Stomach (tissue), 8 donors: ENCODE measurements at regions not wholly inside any gene's neighbourhood (a gene's known extent, or its start where the extent isn't known, plus 50 kb on each side); places are given as distances from the start of the nearest gene placed in this dataset.

Source experiments
- DNase-seq, 2 donors: peaks; one replicate each; pipeline versions ENCODE4 v3.0.0 to v3.0.0-alpha.2; 2013 to 2019
- H3K27ac ChIP-seq, 5 donors: fragments of 200-600 bp in 4 of 5; sonication (generic) in 4 of 5; one replicate each; pipeline ENCODE4 v1.5.1; 2013 to 2019; ENCODE audit warnings: mild to moderate bottlenecking in 1 of 5, moderate library complexity in 1 of 5
- H3K27me3 ChIP-seq, 3 donors: fragments of 200-600 bp; sonication (generic); one replicate each; pipeline ENCODE4 v1.5.1; 2017 to 2019; ENCODE audit warnings: mixed run types in 1 of 3
- H3K36me3 ChIP-seq, 4 donors: fragments of 200-600 bp; sonication (generic); 1 replicate in 3 of 4; 2 replicates in 1 of 4; pipeline ENCODE4 v1.5.1; 2016 to 2019
- H3K4me1 ChIP-seq, 4 donors: fragments of 200-600 bp; sonication (generic); one replicate each; pipeline ENCODE4 v1.5.1; 2016 to 2019
- H3K4me3 ChIP-seq, 4 donors: fragments of 200-600 bp; sonication (generic) in 3 of 4; one replicate each; pipeline ENCODE4 v1.5.1; 2016 to 2019; ENCODE audit warnings: mild to moderate bottlenecking in 1 of 4
- H3K9me3 ChIP-seq, 4 donors: fragments of 200-600 bp; sonication (generic); one replicate each; pipeline ENCODE4 v1.5.1; 2016 to 2019
- CTCF ChIP-seq, 7 experiments: fragments of 450-650 bp in 4 of 7; fragments of 200-600 bp in 3 of 7; sonication (generic) in 3 of 7; IDR thresholded peaks; one replicate each; pipeline ENCODE4 v1.5.1; 2016 to 2019; ENCODE audit warnings: antibody characterized with exemption in 7 of 7, control low read depth in 2 of 7, mild to moderate bottlenecking in 1 of 7
- EP300 ChIP-seq: sonication (generic); formaldehyde crosslinking; IDR thresholded peaks from one replicate; pipeline ENCODE4 v1.6.1; 2017; ENCODE audit warnings: antibody characterized with exemption
- POLR2A ChIP-seq, 4 donors: fragments of 450-650 bp; IDR thresholded peaks; one replicate each; pipeline ENCODE4 v1.6.1; 2016; ENCODE audit warnings: antibody characterized with exemption in 4 of 4, control low read depth in 2 of 4, mild to moderate bottlenecking in 1 of 4, moderate library complexity in 1 of 4
- POLR2AphosphoS5 ChIP-seq, 3 donors: sonication (generic); formaldehyde crosslinking; IDR thresholded peaks; one replicate each; pipeline ENCODE4 v1.6.1; 2016; ENCODE audit warnings: antibody characterized with exemption in 3 of 3
- WGBS, 5 donors: extraction: QIAGEN DNeasy Blood & Tissue Kit in 3 of 5; methylation state at CpG; one replicate each; pipeline versions ENCODE4 v1.1.5 to v1.1.7; 2013 to 2018; 5-methylcytosine and 5-hydroxymethylcytosine counted together
- intact Hi-C: fragments of 100-400 bp; cut with DNase I; formaldehyde crosslinking; loops from one replicate; pipeline ENCODE4 v1.15.1; 2023; ENCODE audit warnings: low total_unique reads
- donor health status: healthy with polysubstance abuse.
- donor health status: Bipolar disorder and iron deficiency.
- donor health status: healthy.

GRCh38 chr20:7091655-7092054 lies 324.2 kb downstream of the BMP2 start:
- intact Hi-C loops, result no loop called here
- Histone ChIP-seq H3K9me3 (peaks cover 0 to under 1% (median 0%) of the 10 kb centered on the region in 4 donors), H3K27ac (no peak overlapping the region), H3K4me1 (no peaks in the 10 kb centered on the region), H3K27me3 (no peaks in the 10 kb centered on the region), H3K36me3 (no peaks in the 10 kb centered on the region), H3K4me3 (no peak overlapping the region)
- WGBS, 5 donors, result 82 to 90% (median 86%) methylated on average over 4 of the region's 4 CpGs
- TF ChIP-seq POLR2AphosphoS5 (IDR thresholded peaks at IDR 0.05) (no peak), POLR2A (IDR thresholded peaks at IDR 0.05) (no peak), EP300 (no peak), CTCF (IDR thresholded peaks at IDR 0.05) (no peak)
- DNase-seq, result no peak

GRCh38 chr20:7094438-7094997 lies 327.0 kb downstream of the BMP2 start:
- peak in 1 of 2 donors; percentile 42 for DNase-seq
- Histone ChIP-seq H3K27ac (no peak overlapping the region), H3K4me1 (no peaks in the 10 kb centered on the region), H3K4me3 (no peak overlapping the region), H3K9me3 (peaks cover 3 to 13% (median 4%) of the 10 kb centered on the region in 4 donors), H3K27me3 (no peaks in the 10 kb centered on the region), H3K36me3 (no peaks in the 10 kb centered on the region)
- intact Hi-C loops, result no loop called here
- no peak for TF ChIP-seq POLR2AphosphoS5 (IDR thresholded peaks at IDR 0.05)
- TF ChIP-seq POLR2A (IDR thresholded peaks at IDR 0.05), result no peak
- peak in 1 of 7 experiments; percentile 15 for TF ChIP-seq CTCF (IDR thresholded peaks at IDR 0.05)
- 24 to 31% (median 28%) methylated on average over 7 of the region's 7 CpGs for WGBS, 5 donors

GRCh38 chr20:7106910-7107309 lies 339.4 kb downstream of the BMP2 start:
- Histone ChIP-seq H3K27ac (no peak overlapping the region), H3K4me3 (no peak overlapping the region), H3K4me1 (no peaks in the 10 kb centered on the region), H3K27me3 (no peaks in the 10 kb centered on the region), H3K9me3 (no peaks in the 10 kb centered on the region), H3K36me3 (no peaks in the 10 kb centered on the region)
- intact Hi-C loops, result no loop called here
- DNase-seq, result no peak
- 78 to 94% (median 86%) methylated on average over 4 of the region's 4 CpGs for WGBS, 5 donors
- TF ChIP-seq CTCF (IDR thresholded peaks at IDR 0.05) (no peak), POLR2A (IDR thresholded peaks at IDR 0.05) (no peak), POLR2AphosphoS5 (IDR thresholded peaks at IDR 0.05) (no peak), EP300 (no peak)

GRCh38 chr20:7108929-7109328 lies 341.4 kb downstream of the BMP2 start:
- Histone ChIP-seq H3K27me3 (no peaks in the 10 kb centered on the region), H3K9me3 (no peaks in the 10 kb centered on the region), H3K4me3 (no peak overlapping the region), H3K36me3 (no peaks in the 10 kb centered on the region), H3K27ac (no peak overlapping the region), H3K4me1 (no peaks in the 10 kb centered on the region)
- 65 to 80% (median 76%) methylated on average over 2 of the region's 2 CpGs for WGBS, 5 donors
- intact Hi-C loops, result no loop called here
- no peak for TF ChIP-seq CTCF (IDR thresholded peaks at IDR 0.05)
- no peak for TF ChIP-seq POLR2A (IDR thresholded peaks at IDR 0.05)
- TF ChIP-seq EP300, result no peak
- no peak for TF ChIP-seq POLR2AphosphoS5 (IDR thresholded peaks at IDR 0.05)
- no peak for DNase-seq
